Endothelial cell of umbilical vein (primary cell): ENCODE measurements at regions not wholly inside any gene's neighbourhood (a gene's known extent, or its start where the extent isn't known, plus 50 kb on each side); places are given as distances from the start of the nearest gene placed in this dataset.

ENCODE experiments used
- BruUV-seq: library from RNA; stranded (reverse); fragments of 400-500 nt; replicated peaks from 2 replicates; lab custom pipeline; 2021; lab: Mats Ljungman, UMichigan
- CTCF ChIA-PET: fragments of 300-600, 350-600 bp; sonication (Branson Sonifier 250); formaldehyde crosslinking; loops from one replicate; lab custom pipeline; 2021; ENCODE audit warnings: antibody characterized with exemption, inconsistent platforms; lab: Charles Lee
- POLR2A ChIA-PET: fragments of 300-600, 350-600 bp; sonication (Branson Sonifier 250); formaldehyde crosslinking; loops from one replicate; lab custom pipeline; 2021; ENCODE audit warnings: antibody characterized with exemption, inconsistent platforms; lab: Charles Lee
- DNase-seq: peaks from one replicate; pipeline ENCODE4 v3.0.0-alpha.2; 2011; ENCODE audit warnings: low read depth, low spot score
- FAIRE-seq: peaks from 2 replicates; lab custom pipeline; 2011; peaks lifted over from hg19 to GRCh38; lab: Jason Lieb, UNC
- H2AFZ ChIP-seq: 2 replicates; pipeline ENCODE4 v1.6.0; 2012; ENCODE audit warnings: low read depth, low read length, control low read depth, inconsistent platforms
- H3K27ac ChIP-seq: 2 replicates; pipeline ENCODE4 v1.5.1; 2011; ENCODE audit warnings: low read depth, mild to moderate bottlenecking, control low read depth, low read length, moderate library complexity; ENCODE audit not compliant: insufficient read depth
- H3K27me3 ChIP-seq, 2 experiments: 2 replicates each; pipeline versions ENCODE4 v1.6.0 to v1.6.1; 2011; ENCODE audit warnings: low read length in 2 of 2, mixed read lengths in 1 of 2; ENCODE audit not compliant: control insufficient read depth in 2 of 2, insufficient read depth in 2 of 2
- H3K36me3 ChIP-seq, 2 experiments: 2 replicates in 1 of 2; 3 replicates in 1 of 2; pipeline ENCODE4 v1.5.1; 2011; ENCODE audit warnings: low read length in 2 of 2, mild to moderate bottlenecking in 1 of 2, moderate library complexity in 1 of 2; ENCODE audit not compliant: control insufficient read depth in 2 of 2, insufficient read depth in 2 of 2; ENCODE audit errors: extremely low read depth in 1 of 2
- H3K4me1 ChIP-seq: 3 replicates; pipeline ENCODE4 v1.5.1; 2011; ENCODE audit warnings: mild to moderate bottlenecking, low read length; ENCODE audit not compliant: control insufficient read depth, insufficient read depth; ENCODE audit errors: extremely low read depth
- H3K4me2 ChIP-seq: 2 replicates; pipeline ENCODE4 v1.6.1; 2011; ENCODE audit warnings: low read length, control low read depth, mixed read lengths; ENCODE audit not compliant: insufficient read depth
- H3K4me3 ChIP-seq, 3 experiments: fragments of 200-600 bp in 1 of 3; sonication (generic), shearing (Covaris generic) in 1 of 3; replicated peaks in 1 of 3; 2 replicates each; pipeline ENCODE4 v1.5.1; 2011 to 2016; ENCODE audit warnings: control low read depth in 3 of 3, low read length in 3 of 3, mild to moderate bottlenecking in 2 of 3, inconsistent platforms in 1 of 3, low read depth in 1 of 3, moderate library complexity in 1 of 3; ENCODE audit not compliant: insufficient read depth in 1 of 3
- H3K79me2 ChIP-seq: 2 replicates; pipeline ENCODE4 v1.6.0; 2012; ENCODE audit warnings: low read length, inconsistent platforms; ENCODE audit not compliant: control insufficient read depth, insufficient read depth
- H3K9ac ChIP-seq: replicated peaks from 2 replicates; pipeline ENCODE3; 2011; ENCODE audit warnings: low read length, control low read depth; ENCODE audit not compliant: insufficient read depth; ENCODE audit errors: extremely low read depth
- H3K9me1 ChIP-seq: replicated peaks from 3 replicates; pipeline ENCODE4 v1.6.0; 2011; ENCODE audit warnings: mild to moderate bottlenecking, low read length; ENCODE audit not compliant: control insufficient read depth, insufficient read depth; ENCODE audit errors: extremely low read depth
- H3K9me3 ChIP-seq: replicated peaks from 2 replicates; pipeline ENCODE4 v1.5.1; 2012; ENCODE audit warnings: low read length, inconsistent platforms; ENCODE audit not compliant: control insufficient read depth, insufficient read depth
- H4K20me1 ChIP-seq: replicated peaks from 2 replicates; pipeline ENCODE3; 2011; ENCODE audit warnings: mild to moderate bottlenecking, low read length; ENCODE audit not compliant: control insufficient read depth, insufficient read depth; ENCODE audit errors: extremely low read depth
- CTCF ChIP-seq, 2 donors: IDR thresholded peaks; 1 replicate in 1 of 2; 2 replicates in 1 of 2; pipeline ENCODE4 v1.5.1; 2011; ENCODE audit warnings: low read length in 2 of 2, mild to moderate bottlenecking in 2 of 2, moderate library complexity in 2 of 2, control low read depth in 1 of 2, inconsistent platforms in 1 of 2, low read depth in 1 of 2; ENCODE audit not compliant: insufficient read depth in 1 of 2; ENCODE audit errors: extremely low read depth in 1 of 2
- EZH2 ChIP-seq: IDR thresholded peaks from 2 replicates; pipeline ENCODE4 v1.6.1; 2012; ENCODE audit warnings: borderline replicate concordance, low read depth, mild to moderate bottlenecking, moderate library complexity, low read length, inconsistent platforms; ENCODE audit not compliant: severe bottlenecking
- FOS ChIP-seq: IDR thresholded peaks from 2 replicates; pipeline ENCODE4 v1.6.1; 2011; ENCODE audit warnings: mild to moderate bottlenecking, low read length, moderate library complexity, borderline replicate concordance; ENCODE audit not compliant: insufficient read depth
- GATA2 ChIP-seq: IDR thresholded peaks from 2 replicates; pipeline ENCODE4 v1.7.0; 2011; ENCODE audit warnings: low read depth, mild to moderate bottlenecking, moderate library complexity, mixed read lengths, low read length; ENCODE audit not compliant: insufficient read length, insufficient read depth
- JUN ChIP-seq: IDR thresholded peaks from 2 replicates; pipeline ENCODE4 v1.6.1; 2011; ENCODE audit warnings: borderline replicate concordance, low read depth; ENCODE audit not compliant: insufficient read length, insufficient read depth
- MAX ChIP-seq: IDR thresholded peaks from 2 replicates; pipeline ENCODE4 v1.6.1; 2011; ENCODE audit not compliant: insufficient read depth, insufficient read length
- MYC ChIP-seq: IDR thresholded peaks from one replicate; pipeline ENCODE4 v1.6.1; 2011; ENCODE audit warnings: mild to moderate bottlenecking, low read depth, low read length
- POLR2AphosphoS5 ChIP-seq: IDR thresholded peaks from 2 replicates; pipeline ENCODE4 v1.6.1; 2012; ENCODE audit warnings: low read depth, mild to moderate bottlenecking, control low read depth, low read length, moderate library complexity; ENCODE audit not compliant: insufficient read depth
- dilution Hi-C: fragments of 300-500 bp; cut with MboI; formaldehyde crosslinking; loops from one replicate; pipeline ENCODE4 v1.15.0; 2019; ENCODE audit warnings: low sequenced_read_pairs; ENCODE audit not compliant: extremely low pct_ligation_motif_present
- intact Hi-C: fragments of 100-400 bp; cut with micrococcal nuclease; formaldehyde crosslinking; loops from one replicate; pipeline ENCODE4 v1.10.0; 2022

GRCh38 chr7:138345567-138345966, 114.5 kb upstream of the TRIM24 start:
- H3K4me1 ChIP-seq: no peaks in the 10 kb centered on the region
- no peaks in the 10 kb centered on the region for H3K9me1 ChIP-seq
- intact Hi-C loops (no loop called here), dilution Hi-C loops (no loop called here)
- H2AFZ ChIP-seq: no peak overlapping the region
- H3K27me3 ChIP-seq: no peaks in the 10 kb centered on the region
- no TSS peak for BruUV-seq
- CTCF ChIA-PET: no interaction called here
- POLR2A ChIA-PET: no interaction called here
- TF ChIP-seq JUN (no peak), GATA2 (no peak), MAX (no peak), POLR2AphosphoS5 (no peak), CTCF (IDR thresholded peaks at IDR 0.05; ENCODE audit: extremely low read depth in 1 of 2, insufficient read depth in 1 of 2, low read depth in 1 of 2, low read length in 2 of 2) (no peak)
- no peak for DNase-seq
- no peak overlapping the region for H3K27ac ChIP-seq
- no peaks in the 10 kb centered on the region for H3K9me3 ChIP-seq
- no peaks in the 10 kb centered on the region for H3K79me2 ChIP-seq
- H3K4me2 ChIP-seq: no peak overlapping the region
- no peak overlapping the region for H3K4me3 ChIP-seq
- H4K20me1 ChIP-seq: no peaks in the 10 kb centered on the region
- no peak for FAIRE-seq
- H3K36me3 ChIP-seq: no peaks in the 10 kb centered on the region
- H3K9ac ChIP-seq: no peak overlapping the region

GRCh38 chr7:138346975-138347374, 113.1 kb upstream of the TRIM24 start:
- POLR2A ChIA-PET: no interaction called here
- BruUV-seq: no TSS peak

More at GRCh38 chr7:138346975-138347374, 113.1 kb upstream of the TRIM24 start:
- CTCF ChIA-PET: no interaction called here
- H3K27ac ChIP-seq: no peak overlapping the region
- no peak overlapping the region for H3K4me3 ChIP-seq
- dilution Hi-C loops (no loop called here), intact Hi-C loops (no loop called here)
- no peak for DNase-seq
- H3K9ac ChIP-seq: no peak overlapping the region
- H3K79me2 ChIP-seq: no peaks in the 10 kb centered on the region
- H3K36me3 ChIP-seq: no peaks in the 10 kb centered on the region
- H3K27me3 ChIP-seq: no peaks in the 10 kb centered on the region
- no peak for FAIRE-seq
- H3K4me2 ChIP-seq: no peak overlapping the region
- H3K4me1 ChIP-seq: no peaks in the 10 kb centered on the region
- no peaks in the 10 kb centered on the region for H3K9me3 ChIP-seq
- no peak for TF ChIP-seq POLR2AphosphoS5
- TF ChIP-seq CTCF (IDR thresholded peaks at IDR 0.05; ENCODE audit: extremely low read depth in 1 of 2, insufficient read depth in 1 of 2, low read depth in 1 of 2, low read length in 2 of 2): no peak
- TF ChIP-seq EZH2: no peak
- TF ChIP-seq JUN: no peak
- TF ChIP-seq FOS: no peak
- TF ChIP-seq MYC: no peak
- H2AFZ ChIP-seq: no peak overlapping the region
- no peaks in the 10 kb centered on the region for H3K9me1 ChIP-seq
- H4K20me1 ChIP-seq: no peaks in the 10 kb centered on the region
